ENCODE measurements at regions not wholly inside any gene's neighbourhood (a gene's known extent, or its start where the extent isn't known, plus 50 kb on each side); places are given as distances from the start of the nearest gene placed in this dataset.
A peak's percentile ranks its signal among the peaks of the same experiment; 100 is the strongest.

GRCh38 chr7:27299861-27300260 is 57.3 kb downstream of the EVX1 start:
- DNase-seq, result no peak
- CTCF ChIA-PET, result no interaction called here
- no peak overlapping the region for H3K27ac Mint-ChIP-seq

GRCh38 chr7:27300421-27300820 is 57.8 kb downstream of the EVX1 start:
- no peak overlapping the region for H3K4me3 Mint-ChIP-seq
- H3K27me3 ChIP-seq (ENCODE audit: control insufficient read depth in 1 of 2, insufficient read depth in 2 of 2, low read length in 2 of 2), result peaks cover 0 to 7% of the 10 kb centered on the region in 2 experiments
- ChIA-PET CTCF (no interaction called here), POLR2A (no interaction called here)
- no peaks in the 10 kb centered on the region for H3K4me1 Mint-ChIP-seq (ENCODE audit: low read depth)
- no peaks in the 10 kb centered on the region for H3K4me1 ChIP-seq (ENCODE audit: insufficient read depth, low read length)
- no peak overlapping the region for H3K4me3 ChIP-seq (ENCODE audit: low read length)
- no peaks in the 10 kb centered on the region for H3K9me3 ChIP-seq (ENCODE audit: control insufficient read depth in 1 of 2, insufficient read depth in 1 of 2, low read length in 2 of 2)
- no peaks in the 10 kb centered on the region for H3K36me3 ChIP-seq (ENCODE audit: insufficient read depth, low read length)
- DNase-seq (peak in 1 of 14 experiments; percentile 8), ATAC-seq (ENCODE audit: poor library complexity) (no peak)
- no peak for TF ChIP-seq CTCF (IDR thresholded peaks at IDR 0.05)
- H3K36me3 Mint-ChIP-seq (ENCODE audit: low read depth), result no peaks in the 10 kb centered on the region
- intact Hi-C loops (cut with DNase I, micrococcal nuclease), result no loop called here
- H3K27ac Mint-ChIP-seq, result no peak overlapping the region
- H3K9me3 Mint-ChIP-seq, result no peaks in the 10 kb centered on the region
- H3K27ac ChIP-seq (ENCODE audit: low read depth in 1 of 2, low read length in 2 of 2), result no peak overlapping the region
- H3K27me3 Mint-ChIP-seq, result peaks cover 51% of the 10 kb centered on the region

More at GRCh38 chr7:27299861-27300260, 57.3 kb downstream of the EVX1 start:
- Histone ChIP-seq H3K9me3 (ENCODE audit: control insufficient read depth in 1 of 2, insufficient read depth in 1 of 2, low read length in 2 of 2) (no peaks in the 10 kb centered on the region), H3K27me3 (ENCODE audit: control insufficient read depth in 1 of 2, insufficient read depth in 2 of 2, low read length in 2 of 2) (peaks cover 0 to 7% of the 10 kb centered on the region in 2 experiments), H3K4me3 (ENCODE audit: low read length) (no peak overlapping the region), H3K27ac (ENCODE audit: low read depth in 1 of 2, low read length in 2 of 2) (no peak overlapping the region), H3K36me3 (ENCODE audit: insufficient read depth, low read length) (no peaks in the 10 kb centered on the region), H3K4me1 (ENCODE audit: insufficient read depth, low read length) (no peaks in the 10 kb centered on the region)
- POLR2A ChIA-PET, result no interaction called here
- Mint-ChIP-seq H3K4me3 (no peak overlapping the region), H3K36me3 (ENCODE audit: low read depth) (no peaks in the 10 kb centered on the region), H3K4me1 (ENCODE audit: low read depth) (no peaks in the 10 kb centered on the region), H3K27me3 (peaks cover 51% of the 10 kb centered on the region), H3K9me3 (no peaks in the 10 kb centered on the region)
- intact Hi-C loops (cut with DNase I, micrococcal nuclease), result no loop called here
- ATAC-seq (ENCODE audit: poor library complexity), result no peak
- no peak for TF ChIP-seq CTCF (IDR thresholded peaks at IDR 0.05)

GRCh38 chr7:27302590-27302989 is 60.0 kb downstream of the EVX1 start:
- H3K27me3 Mint-ChIP-seq, result peaks cover 54% of the 10 kb centered on the region
- H3K4me3 Mint-ChIP-seq, result no peak overlapping the region
- ChIA-PET CTCF (no interaction called here), POLR2A (no interaction called here)
- Histone ChIP-seq H3K4me1 (ENCODE audit: insufficient read depth, low read length) (no peaks in the 10 kb centered on the region), H3K27me3 (ENCODE audit: control insufficient read depth in 1 of 2, insufficient read depth in 2 of 2, low read length in 2 of 2) (peaks cover 0 to 7% of the 10 kb centered on the region in 2 experiments), H3K36me3 (ENCODE audit: insufficient read depth, low read length) (no peaks in the 10 kb centered on the region), H3K4me3 (ENCODE audit: low read length) (no peak overlapping the region), H3K27ac (ENCODE audit: low read depth in 1 of 2, low read length in 2 of 2) (no peak overlapping the region), H3K9me3 (ENCODE audit: control insufficient read depth in 1 of 2, insufficient read depth in 1 of 2, low read length in 2 of 2) (no peaks in the 10 kb centered on the region)
- DNase-seq (no peak), ATAC-seq (ENCODE audit: poor library complexity) (no peak)
- intact Hi-C loops (cut with DNase I, micrococcal nuclease), result no loop called here
- no peaks in the 10 kb centered on the region for H3K9me3 Mint-ChIP-seq
- H3K27ac Mint-ChIP-seq, result no peak overlapping the region
- H3K36me3 Mint-ChIP-seq (ENCODE audit: low read depth), result no peaks in the 10 kb centered on the region
- no peaks in the 10 kb centered on the region for H3K4me1 Mint-ChIP-seq (ENCODE audit: low read depth)
- no peak for TF ChIP-seq CTCF (IDR thresholded peaks at IDR 0.05)
